ENCODE measurements at regions not wholly inside any gene's neighbourhood (a gene's known extent, or its start where the extent isn't known, plus 50 kb on each side); places are given as distances from the start of the nearest gene placed in this dataset.
"Not testable (repeated sequence)": the region's sequence is repeated elsewhere in the genome, so short reads cannot be mapped to it uniquely, and the experiment has no call there.

DNA sequence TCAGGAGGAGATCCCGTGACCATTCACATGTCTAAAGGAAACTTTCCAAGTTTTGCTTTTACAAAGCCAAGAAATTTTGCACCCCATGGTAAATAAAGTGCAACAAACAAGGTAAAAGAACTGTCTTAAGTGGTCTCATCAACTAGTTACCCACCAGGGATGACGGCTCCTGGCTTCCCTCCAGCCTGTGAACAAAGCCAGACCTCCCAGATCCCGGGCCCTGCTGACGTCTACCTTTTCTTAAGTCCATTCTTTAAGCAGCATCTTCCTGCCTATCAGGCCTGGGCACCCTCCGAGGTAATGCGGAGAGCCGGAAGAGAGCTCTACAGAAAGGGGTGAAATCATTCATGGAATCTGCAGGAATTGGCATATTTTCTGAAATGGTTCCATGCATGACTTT lies 58.0 kb upstream of the DAAM1 start:
- DNase-seq = no peak

- DNase-seq = no peak
Observed at GRCh38 chr14:59131938-59132795, 56.3 kb upstream of the DAAM1 start.

DNA sequence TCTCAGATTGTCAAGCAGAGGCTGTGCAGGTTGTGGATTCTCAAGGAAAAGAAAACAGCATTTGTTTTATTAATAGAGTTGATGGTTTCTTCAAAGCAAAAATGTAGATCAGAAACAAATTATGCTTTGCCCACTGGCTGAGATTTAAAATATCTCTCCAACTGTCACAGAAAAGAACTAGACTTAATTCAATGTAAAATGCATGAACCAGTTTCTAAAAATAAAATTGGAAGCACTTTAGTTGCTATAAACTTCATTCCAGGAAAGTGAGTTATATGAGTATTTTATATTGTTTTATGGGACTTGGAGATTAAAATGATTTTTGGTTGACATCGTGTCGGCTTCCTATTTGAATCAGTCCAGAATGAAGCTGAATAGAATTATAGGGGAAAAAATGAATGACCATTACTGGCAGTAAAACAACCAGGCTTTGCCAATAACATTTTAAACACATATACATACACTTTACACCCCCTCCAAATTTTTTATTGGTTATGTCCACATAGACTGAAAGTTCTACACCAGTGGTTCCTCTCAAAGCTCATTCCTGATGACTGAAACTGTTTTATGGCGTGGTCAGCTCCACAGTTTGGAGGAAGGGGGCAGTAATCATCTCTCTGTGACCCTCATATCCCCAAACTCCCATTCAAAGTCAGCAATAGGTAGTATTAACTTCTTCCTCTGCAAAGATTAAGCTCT lies 55.5 kb upstream of the DAAM1 start:
- no peak for DNase-seq

GRCh38 chr14:59133709-59134108 lies 54.8 kb upstream of the DAAM1 start:
- DNase-seq = no peak

DNA sequence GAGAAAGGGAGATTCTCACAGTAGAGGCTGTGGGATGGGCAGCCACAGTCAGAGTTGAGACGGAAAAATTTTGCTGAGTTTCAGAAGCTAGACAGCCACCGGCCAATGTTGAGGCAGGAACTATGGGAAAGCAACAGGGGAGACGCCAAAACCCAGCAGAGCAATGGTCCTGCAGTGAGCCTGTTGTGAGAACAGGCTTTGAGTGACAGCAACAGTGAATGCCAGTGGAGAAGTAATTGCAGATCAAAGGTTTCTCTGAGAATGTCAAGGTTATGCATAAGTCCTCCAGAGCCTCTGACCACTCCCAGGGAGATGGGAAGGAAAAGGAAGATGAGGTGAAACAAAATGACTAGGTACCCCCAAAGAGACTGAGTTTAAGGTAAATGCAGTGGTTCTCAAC lies 54.2 kb upstream of the DAAM1 start:
- DNase-seq = no peak

DNA sequence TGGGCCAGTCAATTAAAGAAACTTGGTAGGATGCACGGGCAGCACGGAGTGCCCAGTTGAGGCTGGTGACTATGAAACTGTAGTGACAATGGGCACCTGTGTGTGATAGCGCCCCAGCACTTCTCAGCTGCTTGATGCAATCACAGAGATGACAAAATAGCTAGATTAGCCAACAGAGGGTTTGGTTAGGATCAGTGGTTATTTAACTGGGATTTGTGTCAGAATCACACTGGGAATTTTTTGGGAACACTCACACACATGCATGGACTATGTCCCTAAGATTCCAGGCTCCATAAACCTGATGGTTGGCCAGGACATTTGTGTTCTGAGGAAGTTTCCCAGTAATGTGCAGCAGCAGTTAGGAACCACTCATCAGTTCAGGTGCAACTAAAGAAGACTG lies 51.2 kb upstream of the DAAM1 start:
- no peak for DNase-seq

GRCh38 chr14:59138576-59138975 lies 49.9 kb upstream of the DAAM1 start:
- DNase-seq = not testable (repeated sequence)

All from suppressor macrophage treated with lipopolysaccharide for 1 hour (primary cell).